ENCODE measurements at regions not wholly inside any gene's neighbourhood (a gene's known extent, or its start where the extent isn't known, plus 50 kb on each side); places are given as distances from the start of the nearest gene placed in this dataset.

- TF ChIP-seq IRF3 (IDR thresholded peaks at IDR 0.05) (no peak), IRF4 (IDR thresholded peaks at IDR 0.05; ENCODE audit: low read depth, low read length) (no peak), ASH2L (IDR thresholded peaks at IDR 0.05; ENCODE audit: borderline replicate concordance, low read depth) (no peak), NR2C2 (IDR thresholded peaks at IDR 0.05; ENCODE audit: borderline replicate concordance, control insufficient read depth, insufficient read length, low read depth) (no peak), RUNX3 (IDR thresholded peaks at IDR 0.05; ENCODE audit: low read length) (no peak), YBX1 (IDR thresholded peaks at IDR 0.05) (no peak), NKRF (conservative IDR thresholded peaks at IDR 0.05) (no peak)
Observed at GRCh38 chr5:8333485-8333884, 464.5 kb downstream of the MTRR start (continued).

- no peak for FAIRE-seq
- no peak overlapping the region for H3K9ac ChIP-seq (ENCODE audit: control insufficient read depth, insufficient read depth, low read length)
- in situ Hi-C loops (cut with MboI) (no loop called here), intact Hi-C loops (cut with micrococcal nuclease; ENCODE audit: unreplicated experiment) (no loop called here)
- no peaks in the 10 kb centered on the region for H4K20me1 ChIP-seq (ENCODE audit: control insufficient read depth, insufficient read depth)
- ChIA-PET CTCF (no interaction called here), SMC1A (ENCODE audit: uncharacterized antibody, unreplicated experiment) (no interaction called here), POLR2A (no interaction called here), RAD21 (ENCODE audit: unreplicated experiment) (no interaction called here)
- WGBS (ENCODE audit: insufficient coverage, insufficient replicate concordance, low lambda C conversion rate, missing lambda C conversion rate): 0% methylated on average over 1 of the region's 1 CpG
- no peak overlapping the region for H3K27ac ChIP-seq (ENCODE audit: control insufficient read depth, insufficient read depth)
- BruUV-seq (replicated peaks): no TSS peak
- DNase-seq (ENCODE audit: low read depth, low spot score): no peak
- no peak overlapping the region for H3K4me3 ChIP-seq
- H3K27me3 ChIP-seq (replicated peaks in 1 of 2; ENCODE audit: control insufficient read depth in 2 of 2, insufficient read depth in 2 of 2, low read length in 1 of 2): no peaks in the 10 kb centered on the region
- H2AFZ ChIP-seq (ENCODE audit: control insufficient read depth, low read depth, low read length): no peak overlapping the region
- ATAC-seq: no peak
- no peaks in the 10 kb centered on the region for H3K9me3 ChIP-seq (replicated peaks; ENCODE audit: control insufficient read depth, insufficient read depth, low read length)
- no peaks in the 10 kb centered on the region for H3K79me2 ChIP-seq (ENCODE audit: control insufficient read depth, insufficient read depth, low read length)
- no peak overlapping the region for H3K4me2 ChIP-seq (ENCODE audit: control insufficient read depth, insufficient read depth)
- H3K4me1 ChIP-seq (ENCODE audit: control insufficient read depth, insufficient read depth, low read length): no peaks in the 10 kb centered on the region
- H3K36me3 ChIP-seq (ENCODE audit: control insufficient read depth in 2 of 2, insufficient read depth in 2 of 2, low read length in 1 of 2): no peaks in the 10 kb centered on the region
- no peak for TF ChIP-seq ZNF687 (IDR thresholded peaks at IDR 0.05)
- no peak for TF ChIP-seq RCOR1 (conservative IDR thresholded peaks at IDR 0.05; ENCODE audit: low read depth, low read length)
- TF ChIP-seq EP300 (IDR thresholded peaks at IDR 0.05; ENCODE audit: borderline replicate concordance in 1 of 2, control insufficient read depth in 1 of 2, low read depth in 2 of 2, low read length in 2 of 2): no peak
- TF ChIP-seq PKNOX1 (IDR thresholded peaks at IDR 0.05): no peak
- no peak for TF ChIP-seq MAX (IDR thresholded peaks at IDR 0.05; ENCODE audit: low read depth, low read length)
- no peak for TF ChIP-seq ATF7 (IDR thresholded peaks at IDR 0.05; ENCODE audit: low read depth)
- no peak for TF ChIP-seq EZH2 (IDR thresholded peaks at IDR 0.05; ENCODE audit: borderline replicate concordance, control insufficient read depth, low read depth, low read length)
- TF ChIP-seq CEBPB (IDR thresholded peaks at IDR 0.05; ENCODE audit: borderline replicate concordance in 1 of 2, low read depth in 2 of 2, low read length in 2 of 2): no peak
- TF ChIP-seq RAD21 (IDR thresholded peaks at IDR 0.05; ENCODE audit: insufficient read depth, low read depth, low read length): no peak
Observed at GRCh38 chr5:8333977-8334376, 465.0 kb downstream of the MTRR start.

Measured in GM12878 (cell line).